A549 (cell line): ENCODE measurements at regions not wholly inside any gene's neighbourhood (a gene's known extent, or its start where the extent isn't known, plus 50 kb on each side); places are given as distances from the start of the nearest gene placed in this dataset.

Experiments
- CTCF ChIP-seq: fragments of >200 bp; sonication (Bioruptor Twin); formaldehyde crosslinking; IDR thresholded peaks from 3 replicates; pipeline ENCODE4 v1.5.1; 2016
- EP300 ChIP-seq, 2 experiments: fragments of >200 bp; sonication (Bioruptor Twin); formaldehyde crosslinking; IDR thresholded peaks; 2 replicates in 1 of 2; 3 replicates in 1 of 2; pipeline ENCODE4 v1.6.1; 2016 to 2017
- KDM1A ChIP-seq: fragments of 200-600 bp; sonication (generic); IDR thresholded peaks from 2 replicates; pipeline ENCODE4 v1.6.1; 2016; ENCODE audit warnings: low read depth, mild to moderate bottlenecking
- MYC ChIP-seq: IDR thresholded peaks from 2 replicates; pipeline ENCODE4 v1.6.1; 2012; ENCODE audit warnings: mild to moderate bottlenecking, inconsistent platforms, low read length, improper control_type of control experiment, borderline replicate concordance
- RAD21 ChIP-seq, 2 experiments: fragments of >200 bp in 1 of 2; sonication (Bioruptor Twin) in 1 of 2; formaldehyde crosslinking in 1 of 2; IDR thresholded peaks in 1 of 2; conservative IDR thresholded peaks in 1 of 2; 2 replicates in 1 of 2; 3 replicates in 1 of 2; pipeline ENCODE4 v1.6.1; 2012 to 2018; ENCODE audit warnings: inconsistent platforms in 1 of 2
- SREBF2 ChIP-seq: fragments of 450-650 bp; IDR thresholded peaks from 2 replicates; pipeline ENCODE4 v1.6.1; 2014; ENCODE audit warnings: mild to moderate bottlenecking, moderate library complexity
- TF ChIP-seq, protein P1 (sequence below): fragments of 200-600 bp; sonication (generic); IDR thresholded peaks from 2 replicates; pipeline ENCODE4 v1.6.1; 2016; ENCODE audit warnings: antibody characterized with exemption, mild to moderate bottlenecking, moderate library complexity
- TF ChIP-seq, protein P2 (sequence below): IDR thresholded peaks from 2 replicates; pipeline ENCODE4 v1.6.1; 2012

DNA sequence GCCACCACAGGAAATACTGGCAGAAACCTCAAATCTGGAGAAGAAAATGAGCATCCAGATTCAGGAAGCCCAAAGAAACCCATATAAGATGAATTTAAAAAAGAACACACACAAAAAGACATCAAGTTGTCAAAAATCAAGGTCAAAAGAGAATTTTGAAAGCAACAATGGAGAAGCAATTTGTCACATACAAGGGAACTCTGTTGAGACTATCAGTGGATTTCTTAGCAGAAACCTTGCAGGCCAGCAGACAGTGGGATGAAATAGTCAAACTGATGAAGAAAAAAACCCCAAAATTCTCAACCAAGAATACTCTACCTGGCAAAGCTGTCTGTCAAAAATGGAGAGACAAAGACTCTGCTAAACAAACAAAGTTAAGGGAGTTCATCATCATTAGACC is 272.6 kb downstream of the ADCYAP1 start:
- TF ChIP-seq, protein P1, sequence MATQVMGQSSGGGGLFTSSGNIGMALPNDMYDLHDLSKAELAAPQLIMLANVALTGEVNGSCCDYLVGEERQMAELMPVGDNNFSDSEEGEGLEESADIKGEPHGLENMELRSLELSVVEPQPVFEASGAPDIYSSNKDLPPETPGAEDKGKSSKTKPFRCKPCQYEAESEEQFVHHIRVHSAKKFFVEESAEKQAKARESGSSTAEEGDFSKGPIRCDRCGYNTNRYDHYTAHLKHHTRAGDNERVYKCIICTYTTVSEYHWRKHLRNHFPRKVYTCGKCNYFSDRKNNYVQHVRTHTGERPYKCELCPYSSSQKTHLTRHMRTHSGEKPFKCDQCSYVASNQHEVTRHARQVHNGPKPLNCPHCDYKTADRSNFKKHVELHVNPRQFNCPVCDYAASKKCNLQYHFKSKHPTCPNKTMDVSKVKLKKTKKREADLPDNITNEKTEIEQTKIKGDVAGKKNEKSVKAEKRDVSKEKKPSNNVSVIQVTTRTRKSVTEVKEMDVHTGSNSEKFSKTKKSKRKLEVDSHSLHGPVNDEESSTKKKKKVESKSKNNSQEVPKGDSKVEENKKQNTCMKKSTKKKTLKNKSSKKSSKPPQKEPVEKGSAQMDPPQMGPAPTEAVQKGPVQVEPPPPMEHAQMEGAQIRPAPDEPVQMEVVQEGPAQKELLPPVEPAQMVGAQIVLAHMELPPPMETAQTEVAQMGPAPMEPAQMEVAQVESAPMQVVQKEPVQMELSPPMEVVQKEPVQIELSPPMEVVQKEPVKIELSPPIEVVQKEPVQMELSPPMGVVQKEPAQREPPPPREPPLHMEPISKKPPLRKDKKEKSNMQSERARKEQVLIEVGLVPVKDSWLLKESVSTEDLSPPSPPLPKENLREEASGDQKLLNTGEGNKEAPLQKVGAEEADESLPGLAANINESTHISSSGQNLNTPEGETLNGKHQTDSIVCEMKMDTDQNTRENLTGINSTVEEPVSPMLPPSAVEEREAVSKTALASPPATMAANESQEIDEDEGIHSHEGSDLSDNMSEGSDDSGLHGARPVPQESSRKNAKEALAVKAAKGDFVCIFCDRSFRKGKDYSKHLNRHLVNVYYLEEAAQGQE, result no peak
- TF ChIP-seq, protein P2, sequence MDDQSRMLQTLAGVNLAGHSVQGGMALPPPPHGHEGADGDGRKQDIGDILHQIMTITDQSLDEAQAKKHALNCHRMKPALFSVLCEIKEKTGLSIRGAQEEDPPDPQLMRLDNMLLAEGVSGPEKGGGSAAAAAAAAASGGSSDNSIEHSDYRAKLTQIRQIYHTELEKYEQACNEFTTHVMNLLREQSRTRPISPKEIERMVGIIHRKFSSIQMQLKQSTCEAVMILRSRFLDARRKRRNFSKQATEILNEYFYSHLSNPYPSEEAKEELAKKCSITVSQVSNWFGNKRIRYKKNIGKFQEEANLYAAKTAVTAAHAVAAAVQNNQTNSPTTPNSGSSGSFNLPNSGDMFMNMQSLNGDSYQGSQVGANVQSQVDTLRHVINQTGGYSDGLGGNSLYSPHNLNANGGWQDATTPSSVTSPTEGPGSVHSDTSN, result no peak
- TF ChIP-seq EP300 (IDR thresholded peaks at IDR 0.05) (no peak), CTCF (no peak), SREBF2 (no peak), KDM1A (no peak), MYC (no peak), RAD21 (conservative IDR thresholded peaks at IDR 0.05 in 1 of 2, IDR thresholded peaks at IDR 0.05 in 1 of 2) (no peak)
